Activated naive CD4-positive, alpha-beta T cell treated with anti-CD3 and anti-CD28 coated beads for 36 hours (primary cell): ENCODE measurements at regions not wholly inside any gene's neighbourhood (a gene's known extent, or its start where the extent isn't known, plus 50 kb on each side); places are given as distances from the start of the nearest gene placed in this dataset.
A peak's percentile ranks its signal among the peaks of the same experiment; 100 is the strongest.
"Not testable (repeated sequence)": the region's sequence is repeated elsewhere in the genome, so short reads cannot be mapped to it uniquely, and the experiment has no call there.

ENCODE experiments used
- CTCF ChIA-PET: fragments of 350-600 bp; sonication (Branson Sonifier 250); formaldehyde crosslinking; loops from one replicate; lab custom pipeline; 2021; ENCODE audit warnings: antibody characterized with exemption; lab: Charles Lee
- DNase-seq: peaks from one replicate; pipeline ENCODE4 v3.0.0-alpha.2; 2020
- H3K27ac Mint-ChIP-seq: one replicate; pipeline ENCODE4 v1.8.0; 2021; ENCODE audit warnings: mild to moderate bottlenecking, mixed read lengths
- H3K27me3 Mint-ChIP-seq: one replicate; pipeline ENCODE4 v1.8.0; 2021; ENCODE audit warnings: low read depth, mixed read lengths
- H3K36me3 Mint-ChIP-seq: one replicate; pipeline ENCODE4 v1.8.0; 2021; ENCODE audit warnings: low read depth, mixed read lengths
- H3K4me1 Mint-ChIP-seq: one replicate; pipeline ENCODE4 v1.8.0; 2021; ENCODE audit warnings: low read depth, mixed read lengths
- H3K4me3 Mint-ChIP-seq: one replicate; pipeline ENCODE4 v1.8.0; 2021; ENCODE audit warnings: mild to moderate bottlenecking, moderate library complexity, mixed read lengths
- H3K9me3 Mint-ChIP-seq: one replicate; pipeline ENCODE4 v1.8.0; 2021; ENCODE audit warnings: mixed read lengths
- intact Hi-C: fragments of 100-400 bp; cut with micrococcal nuclease; formaldehyde crosslinking; loops from one replicate; pipeline ENCODE4 v1.15.1; 2023

- no peaks in the 10 kb centered on the region for H3K27me3 Mint-ChIP-seq
- no peak overlapping the region for H3K27ac Mint-ChIP-seq
- H3K4me1 Mint-ChIP-seq = peaks cover 25% of the 10 kb centered on the region
- CTCF ChIA-PET = no interaction called here
- intact Hi-C loops = loop anchor here (1.0 kb wide), 1 partner anchor 24 kb away; no protein-coding TSS in a partner anchor
- no peaks in the 10 kb centered on the region for H3K36me3 Mint-ChIP-seq
- no peaks in the 10 kb centered on the region for H3K9me3 Mint-ChIP-seq
- peak; percentile 78 for DNase-seq
- no peak overlapping the region for H3K4me3 Mint-ChIP-seq
Observed at GRCh38 chr2:64807417-64807816, 153.7 kb upstream of the SERTAD2 start.

DNA sequence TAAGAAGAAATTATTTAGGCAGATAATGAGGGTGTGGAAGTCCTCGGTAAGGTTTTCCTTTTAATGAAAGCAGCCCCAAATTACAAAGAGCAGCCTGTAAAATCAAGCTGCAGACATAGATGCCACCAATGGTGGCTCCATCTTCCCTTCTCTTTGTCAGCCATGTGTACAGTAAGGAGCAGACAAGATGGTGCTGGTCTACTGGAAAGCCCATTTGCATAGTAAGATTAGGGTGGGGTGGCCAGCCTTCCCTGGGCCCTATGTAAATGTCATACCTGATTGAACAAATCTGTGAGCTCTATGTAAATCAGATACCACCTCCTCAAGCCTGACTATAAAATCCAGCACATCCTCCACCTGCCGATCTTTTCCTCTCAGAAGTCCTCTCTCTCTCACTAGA, 154.4 kb upstream of the SERTAD2 start:
- Mint-ChIP-seq H3K27ac (no peak overlapping the region), H3K36me3 (no peaks in the 10 kb centered on the region), H3K27me3 (no peaks in the 10 kb centered on the region), H3K4me3 (no peak overlapping the region), H3K4me1 (peaks cover 25% of the 10 kb centered on the region), H3K9me3 (no peaks in the 10 kb centered on the region)
- intact Hi-C loops = no loop called here
- no peak for DNase-seq
- CTCF ChIA-PET = interaction anchor here (1.0 kb wide), 1 partner anchor 9 kb away, joined by 3 read pairs; no protein-coding TSS in a partner anchor

DNA sequence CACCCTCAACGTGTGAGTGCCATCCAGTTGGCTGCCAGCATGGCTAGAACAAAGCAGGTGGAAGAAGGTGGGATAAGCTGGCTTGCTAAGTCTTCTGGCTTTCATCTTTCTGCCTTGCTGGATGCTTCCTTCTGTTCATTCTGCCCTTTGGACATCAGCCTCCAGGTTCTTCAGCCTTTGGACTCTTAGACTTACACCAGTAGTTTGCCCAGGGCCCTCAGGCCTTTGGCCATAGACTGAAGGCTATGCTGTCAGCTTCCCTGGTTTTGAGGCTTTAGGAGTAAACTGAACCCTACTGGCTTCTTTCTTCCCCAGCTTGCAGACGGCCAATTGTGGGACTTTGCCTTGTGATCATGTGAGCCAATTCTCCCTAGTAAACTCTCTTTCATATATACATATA, 155.0 kb upstream of the SERTAD2 start:
- CTCF ChIA-PET = interaction anchor here (1.0 kb wide), 1 partner anchor 9 kb away, joined by 3 read pairs; no protein-coding TSS in a partner anchor

GRCh38 chr2:64809216-64809615, 155.5 kb upstream of the SERTAD2 start:
- Mint-ChIP-seq H3K9me3 (no peaks in the 10 kb centered on the region), H3K4me3 (no peak overlapping the region), H3K27ac (no peak overlapping the region), H3K27me3 (no peaks in the 10 kb centered on the region), H3K4me1 (peaks cover 25% of the 10 kb centered on the region), H3K36me3 (no peaks in the 10 kb centered on the region)
- CTCF ChIA-PET = interaction anchor here (0.9 kb wide), 1 partner anchor 223 kb away, joined by 3 read pairs; no protein-coding TSS in a partner anchor
- intact Hi-C loops = no loop called here
- DNase-seq = no peak

More for the DNA sequence above, 155.0 kb upstream of the SERTAD2 start:
- no peak overlapping the region for H3K4me3 Mint-ChIP-seq
- no peak for DNase-seq
- intact Hi-C loops = no loop called here
- no peaks in the 10 kb centered on the region for H3K9me3 Mint-ChIP-seq
- no peak overlapping the region for H3K27ac Mint-ChIP-seq
- H3K4me1 Mint-ChIP-seq = peaks cover 25% of the 10 kb centered on the region
- no peaks in the 10 kb centered on the region for H3K36me3 Mint-ChIP-seq
- no peaks in the 10 kb centered on the region for H3K27me3 Mint-ChIP-seq

DNA sequence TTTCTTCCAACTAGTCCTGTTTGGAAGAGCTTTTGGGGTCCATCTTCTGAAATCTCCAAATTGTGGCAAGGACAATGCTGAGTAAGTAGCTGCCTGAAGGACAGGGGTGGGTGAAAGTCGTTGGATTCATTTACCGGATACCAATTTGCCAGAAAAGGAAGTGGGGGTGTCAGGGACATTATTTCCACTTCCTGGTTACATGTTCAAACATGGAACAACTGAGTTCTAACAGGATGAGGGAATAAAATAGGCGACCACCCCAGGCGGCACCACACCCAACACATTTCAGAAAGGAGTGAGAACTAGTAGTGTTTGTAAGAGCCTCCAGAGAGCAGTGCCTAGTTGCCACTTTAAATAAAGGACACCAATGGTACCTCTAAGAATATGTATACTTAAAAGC, 158.6 kb upstream of the SERTAD2 start:
- intact Hi-C loops = loop anchor here (10.0 kb wide), 1 partner anchor 607 kb away; no protein-coding TSS in a partner anchor
- peaks cover 16% of the 10 kb centered on the region for H3K4me1 Mint-ChIP-seq
- no peak overlapping the region for H3K4me3 Mint-ChIP-seq
- H3K27me3 Mint-ChIP-seq = no peaks in the 10 kb centered on the region
- H3K36me3 Mint-ChIP-seq = no peaks in the 10 kb centered on the region
- no peaks in the 10 kb centered on the region for H3K9me3 Mint-ChIP-seq
- CTCF ChIA-PET = no interaction called here
- H3K27ac Mint-ChIP-seq = no peak overlapping the region
- no peak for DNase-seq

DNA sequence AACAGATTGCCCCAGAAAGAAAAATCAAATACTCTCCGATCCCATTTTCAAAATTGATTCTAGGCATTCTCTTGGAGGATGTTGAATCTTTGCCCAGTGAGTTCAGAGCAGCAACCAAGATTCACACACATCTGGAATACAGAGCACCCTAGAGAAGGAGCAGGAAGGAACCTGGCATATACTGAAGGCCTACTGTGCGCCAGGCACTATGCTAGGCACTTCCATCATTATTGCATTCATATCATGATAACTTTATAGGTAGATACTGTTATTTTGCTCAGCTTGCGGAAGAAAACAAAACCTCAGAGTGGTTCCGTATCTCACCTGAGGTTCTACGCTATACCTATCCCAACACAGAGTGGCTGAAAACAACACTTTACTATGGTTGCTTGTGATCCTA, 160.3 kb upstream of the SERTAD2 start:
- Mint-ChIP-seq H3K9me3 (no peaks in the 10 kb centered on the region), H3K27me3 (no peaks in the 10 kb centered on the region), H3K27ac (no peak overlapping the region), H3K4me3 (no peak overlapping the region), H3K36me3 (no peaks in the 10 kb centered on the region), H3K4me1 (peaks cover 14% of the 10 kb centered on the region)
- DNase-seq = no peak
- intact Hi-C loops = loop anchor here (10.0 kb wide), 1 partner anchor 609 kb away; no protein-coding TSS in a partner anchor
- CTCF ChIA-PET = no interaction called here

GRCh38 chr2:64816526-64816925, 162.8 kb upstream of the SERTAD2 start:
- H3K27me3 Mint-ChIP-seq, H3K4me3 Mint-ChIP-seq, H3K27ac Mint-ChIP-seq, H3K9me3 Mint-ChIP-seq, H3K36me3 Mint-ChIP-seq, DNase-seq: not testable (repeated sequence)
- intact Hi-C loops = loop anchor here (10.0 kb wide), 1 partner anchor 612 kb away; no protein-coding TSS in a partner anchor
- CTCF ChIA-PET = interaction anchor here (1.4 kb wide), 1 partner anchor 8 kb away, joined by 3 read pairs; no protein-coding TSS in a partner anchor
- peaks cover 26% of the 10 kb centered on the region for H3K4me1 Mint-ChIP-seq

- DNase-seq = no peak
- intact Hi-C loops = loop anchor here (10.0 kb wide), 1 partner anchor 613 kb away; no protein-coding TSS in a partner anchor
- Mint-ChIP-seq H3K9me3 (no peaks in the 10 kb centered on the region), H3K4me1 (peaks cover 19% of the 10 kb centered on the region), H3K27ac (no peak overlapping the region), H3K27me3 (no peaks in the 10 kb centered on the region), H3K4me3 (no peak overlapping the region), H3K36me3 (no peaks in the 10 kb centered on the region)
- CTCF ChIA-PET = interaction anchor here (1.4 to 4.3 kb wide), 2 partner anchors 9 to 14 kb away, joined by 3 to 23 read pairs; no protein-coding TSS in a partner anchor
Observed at GRCh38 chr2:64817453-64817852, 163.7 kb upstream of the SERTAD2 start.

- CTCF ChIA-PET = interaction anchor here (4.3 kb wide), 1 partner anchor 13 kb away, joined by 23 read pairs; no protein-coding TSS in a partner anchor
- intact Hi-C loops = loop anchor here (2.0 to 10.0 kb wide), 2 partner anchors 68 to 614 kb away; no protein-coding TSS in a partner anchor
- no peaks in the 10 kb centered on the region for H3K9me3 Mint-ChIP-seq
- H3K4me3 Mint-ChIP-seq = no peak overlapping the region
- H3K27ac Mint-ChIP-seq = no peak overlapping the region
- H3K27me3 Mint-ChIP-seq = no peaks in the 10 kb centered on the region
- no peak for DNase-seq
- H3K4me1 Mint-ChIP-seq = peaks cover 19% of the 10 kb centered on the region
- no peaks in the 10 kb centered on the region for H3K36me3 Mint-ChIP-seq
Observed at GRCh38 chr2:64818664-64819060, 164.9 kb upstream of the SERTAD2 start.

DNA sequence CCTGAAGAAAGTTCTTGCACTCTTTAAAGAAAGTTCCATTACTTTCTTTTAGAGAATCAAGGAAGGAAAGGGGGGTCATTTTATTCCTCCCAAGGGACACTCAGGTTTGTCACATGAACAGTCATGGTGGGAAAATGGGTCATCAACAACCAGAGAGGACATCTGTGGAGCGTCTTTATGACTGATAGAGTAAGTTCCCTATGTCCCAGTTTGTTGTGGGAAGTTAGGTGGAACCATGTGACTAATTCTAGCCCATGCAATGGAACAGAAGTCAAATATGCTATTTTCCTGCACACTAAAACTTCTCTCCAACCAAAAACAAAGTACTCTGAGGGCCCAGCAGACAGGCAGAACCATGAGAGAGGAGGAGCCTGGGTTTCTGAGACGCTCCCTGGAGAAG, 165.6 kb upstream of the SERTAD2 start:
- Mint-ChIP-seq H3K27ac (peak overlapping the region; percentile 85), H3K9me3 (no peaks in the 10 kb centered on the region), H3K4me1 (peaks cover 19% of the 10 kb centered on the region), H3K4me3 (peak overlapping the region; percentile 39), H3K36me3 (no peaks in the 10 kb centered on the region), H3K27me3 (no peaks in the 10 kb centered on the region)
- DNase-seq = no peak
- intact Hi-C loops = loop anchor here (2.0 to 10.0 kb wide), 2 partner anchors 69 to 615 kb away; no protein-coding TSS in a partner anchor
- CTCF ChIA-PET = interaction anchor here (0.7 to 4.3 kb wide), 2 partner anchors 12 to 52 kb away, joined by 3 to 23 read pairs; no protein-coding TSS in a partner anchor

GRCh38 chr2:64819774-64820688, 166.3 kb upstream of the SERTAD2 start:
- Mint-ChIP-seq H3K27ac (peak overlapping the region; percentile 85), H3K27me3 (no peaks in the 10 kb centered on the region), H3K4me1 (peaks cover 19% of the 10 kb centered on the region), H3K9me3 (no peaks in the 10 kb centered on the region), H3K36me3 (no peaks in the 10 kb centered on the region), H3K4me3 (peak overlapping the region; percentile 39)
- CTCF ChIA-PET = interaction anchor here (0.7 to 4.3 kb wide), 5 partner anchors 11 to 53 kb away, joined by 3 to 23 read pairs (median 3); no protein-coding TSS in a partner anchor
- peak; percentile 72 for DNase-seq
- intact Hi-C loops = loop anchor here (1.0 to 10.0 kb wide), 4 partner anchors 11 to 615 kb away; no protein-coding TSS in a partner anchor

- Mint-ChIP-seq H3K9me3 (no peaks in the 10 kb centered on the region), H3K27ac (no peak overlapping the region), H3K27me3 (no peaks in the 10 kb centered on the region), H3K36me3 (no peaks in the 10 kb centered on the region), H3K4me1 (peaks cover 19% of the 10 kb centered on the region), H3K4me3 (no peak overlapping the region)
- CTCF ChIA-PET = interaction anchor here (0.5 to 4.3 kb wide), 5 partner anchors 10 to 358 kb away, joined by 3 to 23 read pairs (median 3); no protein-coding TSS in a partner anchor
- intact Hi-C loops = loop anchor here (1.0 kb wide), 2 partner anchors 10 to 54 kb away; no protein-coding TSS in a partner anchor
- DNase-seq = no peak
Observed at GRCh38 chr2:64820901-64821300, 167.2 kb upstream of the SERTAD2 start.
